ENCODE measurements at regions not wholly inside any gene's neighbourhood (a gene's known extent, or its start where the extent isn't known, plus 50 kb on each side); places are given as distances from the start of the nearest gene placed in this dataset.

DNA sequence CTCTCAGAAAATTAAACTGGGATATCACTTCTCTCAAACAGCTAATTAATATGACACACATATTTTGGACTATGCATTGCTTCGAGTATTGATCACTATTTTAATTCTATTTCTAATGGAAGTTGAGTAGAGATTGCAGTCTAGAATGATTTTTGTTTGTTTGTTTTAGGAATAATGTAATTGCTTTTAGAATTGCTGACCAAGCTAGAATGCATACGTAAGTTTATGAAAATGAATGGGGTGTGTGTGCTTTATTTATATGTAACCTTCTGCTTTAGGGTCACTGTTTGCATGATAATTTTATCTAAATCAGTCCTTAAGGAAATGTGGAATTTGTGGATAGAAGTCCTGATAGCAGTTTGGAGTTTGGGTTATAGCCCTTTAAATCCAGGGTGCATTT is 371.4 kb downstream of the NR2F2 start:
- Histone ChIP-seq H3K79me2 (ENCODE audit: control insufficient read depth, low read length) (no peaks in the 10 kb centered on the region), H3K4me1 (ENCODE audit: control insufficient read depth, low read length) (no peaks in the 10 kb centered on the region), H3F3A (ENCODE audit: control insufficient read depth, insufficient read depth) (no peaks in the 10 kb centered on the region), H3K9me2 (replicated peaks; ENCODE audit: control insufficient read depth, low read length) (no peaks in the 10 kb centered on the region), H3K4me2 (ENCODE audit: low read length) (no peak overlapping the region), H3K9me3 (ENCODE audit: control insufficient read depth, insufficient read depth, low read length) (no peaks in the 10 kb centered on the region), H3K4me3 (ENCODE audit: low read length) (no peak overlapping the region), H3K27me3 (ENCODE audit: control insufficient read depth, low read length) (no peaks in the 10 kb centered on the region), H3K36me3 (ENCODE audit: control insufficient read depth, low read length) (no peaks in the 10 kb centered on the region), H3K27ac (ENCODE audit: low read depth, low read length) (no peak overlapping the region), H4K20me1 (ENCODE audit: control insufficient read depth, insufficient read depth, low read depth, low read length) (no peaks in the 10 kb centered on the region)
- TF ChIP-seq, protein P1, sequence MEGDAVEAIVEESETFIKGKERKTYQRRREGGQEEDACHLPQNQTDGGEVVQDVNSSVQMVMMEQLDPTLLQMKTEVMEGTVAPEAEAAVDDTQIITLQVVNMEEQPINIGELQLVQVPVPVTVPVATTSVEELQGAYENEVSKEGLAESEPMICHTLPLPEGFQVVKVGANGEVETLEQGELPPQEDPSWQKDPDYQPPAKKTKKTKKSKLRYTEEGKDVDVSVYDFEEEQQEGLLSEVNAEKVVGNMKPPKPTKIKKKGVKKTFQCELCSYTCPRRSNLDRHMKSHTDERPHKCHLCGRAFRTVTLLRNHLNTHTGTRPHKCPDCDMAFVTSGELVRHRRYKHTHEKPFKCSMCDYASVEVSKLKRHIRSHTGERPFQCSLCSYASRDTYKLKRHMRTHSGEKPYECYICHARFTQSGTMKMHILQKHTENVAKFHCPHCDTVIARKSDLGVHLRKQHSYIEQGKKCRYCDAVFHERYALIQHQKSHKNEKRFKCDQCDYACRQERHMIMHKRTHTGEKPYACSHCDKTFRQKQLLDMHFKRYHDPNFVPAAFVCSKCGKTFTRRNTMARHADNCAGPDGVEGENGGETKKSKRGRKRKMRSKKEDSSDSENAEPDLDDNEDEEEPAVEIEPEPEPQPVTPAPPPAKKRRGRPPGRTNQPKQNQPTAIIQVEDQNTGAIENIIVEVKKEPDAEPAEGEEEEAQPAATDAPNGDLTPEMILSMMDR (IDR thresholded peaks at IDR 0.05; ENCODE audit: low read depth, low read length, poor library complexity, severe bottlenecking), result no peak
- TF ChIP-seq EZH2phosphoT487 (IDR thresholded peaks at IDR 0.05; ENCODE audit: borderline replicate concordance, low read length), result no peak

DNA sequence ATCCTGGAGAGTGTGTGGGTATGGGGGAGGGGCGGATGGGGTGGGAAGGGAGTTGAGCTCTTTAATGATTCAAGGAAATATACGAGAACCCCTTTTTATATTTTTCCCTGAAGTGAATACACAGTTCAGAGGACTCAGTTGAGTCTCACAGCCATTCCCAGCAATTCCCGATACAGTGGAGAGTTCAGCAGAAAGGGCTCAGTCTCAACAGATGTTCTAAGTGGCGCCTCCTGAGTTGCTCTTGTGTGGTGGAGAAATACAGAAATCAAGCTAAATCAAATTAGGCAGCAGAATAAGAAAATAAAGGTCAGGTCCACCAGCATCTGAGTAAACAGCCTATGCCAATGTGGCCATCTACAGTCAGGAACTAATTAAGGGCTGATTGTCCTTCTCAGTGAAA is 372.1 kb downstream of the NR2F2 start:
- Histone ChIP-seq H3K4me1 (ENCODE audit: control insufficient read depth, low read length) (no peaks in the 10 kb centered on the region), H3K4me2 (ENCODE audit: low read length) (no peak overlapping the region), H3K36me3 (ENCODE audit: control insufficient read depth, low read length) (no peaks in the 10 kb centered on the region), H3K79me2 (ENCODE audit: control insufficient read depth, low read length) (no peaks in the 10 kb centered on the region), H3F3A (ENCODE audit: control insufficient read depth, insufficient read depth) (no peaks in the 10 kb centered on the region), H3K27ac (ENCODE audit: low read depth, low read length) (no peak overlapping the region), H3K4me3 (ENCODE audit: low read length) (no peak overlapping the region), H3K27me3 (ENCODE audit: control insufficient read depth, low read length) (no peaks in the 10 kb centered on the region), H3K9me3 (ENCODE audit: control insufficient read depth, insufficient read depth, low read length) (no peaks in the 10 kb centered on the region), H4K20me1 (ENCODE audit: control insufficient read depth, insufficient read depth, low read depth, low read length) (no peaks in the 10 kb centered on the region), H3K9me2 (replicated peaks; ENCODE audit: control insufficient read depth, low read length) (no peaks in the 10 kb centered on the region)
- TF ChIP-seq, protein P1 (IDR thresholded peaks at IDR 0.05; ENCODE audit: low read depth, low read length, poor library complexity, severe bottlenecking), result no peak
- TF ChIP-seq EZH2phosphoT487 (IDR thresholded peaks at IDR 0.05; ENCODE audit: borderline replicate concordance, low read length), result no peak

DNA sequence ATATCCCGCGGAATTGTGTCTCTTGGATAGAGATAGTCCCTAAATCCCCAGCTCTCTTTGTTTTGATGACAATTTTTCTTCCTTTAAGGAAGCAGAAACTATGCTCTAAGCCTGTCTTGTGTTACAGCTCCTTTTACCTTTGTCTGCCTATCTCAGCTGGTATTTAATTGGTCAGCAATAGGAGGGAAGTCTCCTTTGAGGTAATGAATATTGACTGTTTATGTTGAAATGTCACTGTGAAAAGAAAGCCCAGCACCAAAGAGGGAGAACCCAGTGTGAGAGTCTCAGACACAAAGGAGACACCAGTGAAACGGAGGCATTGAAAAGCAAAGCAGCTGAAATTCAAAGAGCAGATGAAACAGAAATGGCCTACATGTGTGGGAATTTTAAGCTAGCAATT is 372.6 kb downstream of the NR2F2 start:
- Histone ChIP-seq H3K4me1 (ENCODE audit: control insufficient read depth, low read length) (no peaks in the 10 kb centered on the region), H3K4me3 (ENCODE audit: low read length) (no peak overlapping the region), H3K27ac (ENCODE audit: low read depth, low read length) (no peak overlapping the region), H3K4me2 (ENCODE audit: low read length) (no peak overlapping the region), H3K36me3 (ENCODE audit: control insufficient read depth, low read length) (no peaks in the 10 kb centered on the region), H3K79me2 (ENCODE audit: control insufficient read depth, low read length) (no peaks in the 10 kb centered on the region), H3K9me3 (ENCODE audit: control insufficient read depth, insufficient read depth, low read length) (no peaks in the 10 kb centered on the region), H3K27me3 (ENCODE audit: control insufficient read depth, low read length) (no peaks in the 10 kb centered on the region), H3K9me2 (replicated peaks; ENCODE audit: control insufficient read depth, low read length) (no peaks in the 10 kb centered on the region), H3F3A (ENCODE audit: control insufficient read depth, insufficient read depth) (no peaks in the 10 kb centered on the region), H4K20me1 (ENCODE audit: control insufficient read depth, insufficient read depth, low read depth, low read length) (no peaks in the 10 kb centered on the region)
- TF ChIP-seq EZH2phosphoT487 (IDR thresholded peaks at IDR 0.05; ENCODE audit: borderline replicate concordance, low read length), result no peak
- TF ChIP-seq, protein P1 (IDR thresholded peaks at IDR 0.05; ENCODE audit: low read depth, low read length, poor library complexity, severe bottlenecking), result no peak
